Endothelial cell of umbilical vein (primary cell): ENCODE measurements at regions not wholly inside any gene's neighbourhood (a gene's known extent, or its start where the extent isn't known, plus 50 kb on each side); places are given as distances from the start of the nearest gene placed in this dataset.

ENCODE experiments used
- EZH2 ChIP-seq: IDR thresholded peaks from 2 replicates; pipeline ENCODE4 v1.6.1; 2012; ENCODE audit warnings: borderline replicate concordance, low read depth, mild to moderate bottlenecking, moderate library complexity, low read length, inconsistent platforms; ENCODE audit not compliant: severe bottlenecking
- FOS ChIP-seq: IDR thresholded peaks from 2 replicates; pipeline ENCODE4 v1.6.1; 2011; ENCODE audit warnings: mild to moderate bottlenecking, low read length, moderate library complexity, borderline replicate concordance; ENCODE audit not compliant: insufficient read depth
- POLR2A ChIP-seq: IDR thresholded peaks from 2 replicates; pipeline ENCODE4 v1.6.1; 2012; ENCODE audit warnings: low read depth, mild to moderate bottlenecking, control low read depth, low read length
- TF ChIP-seq, protein P1 (sequence below), 2 donors: IDR thresholded peaks; 1 replicate in 1 of 2; 2 replicates in 1 of 2; pipeline ENCODE4 v1.5.1; 2011; ENCODE audit warnings: low read length in 2 of 2, mild to moderate bottlenecking in 2 of 2, moderate library complexity in 2 of 2, control low read depth in 1 of 2, inconsistent platforms in 1 of 2, low read depth in 1 of 2; ENCODE audit not compliant: insufficient read depth in 1 of 2; ENCODE audit errors: extremely low read depth in 1 of 2
- TF ChIP-seq, protein P2 (sequence below): IDR thresholded peaks from 2 replicates; pipeline ENCODE4 v1.6.1; 2011; ENCODE audit not compliant: insufficient read depth, insufficient read length

DNA sequence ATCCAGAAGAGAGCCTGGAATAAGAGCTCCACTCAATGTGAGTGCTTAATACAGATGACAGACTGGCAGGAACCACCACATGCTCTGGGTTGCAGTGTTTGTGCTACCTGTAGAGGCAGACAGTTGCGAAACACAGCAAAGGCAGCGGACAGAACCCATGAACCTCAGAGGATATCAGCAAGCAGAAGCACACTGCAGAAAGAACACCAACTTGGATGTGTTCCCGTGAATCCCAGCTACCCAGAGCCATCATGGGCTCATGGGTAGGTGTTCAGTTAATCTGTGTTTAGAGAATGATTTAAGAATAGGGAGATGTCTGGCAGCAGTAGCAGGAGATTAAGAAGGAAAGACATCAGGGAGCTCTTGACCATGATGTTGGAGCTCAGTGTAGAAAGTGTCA, 133.3 kb upstream of the FOXQ1 start:
- TF ChIP-seq POLR2A: no peak
- TF ChIP-seq, protein P1, sequence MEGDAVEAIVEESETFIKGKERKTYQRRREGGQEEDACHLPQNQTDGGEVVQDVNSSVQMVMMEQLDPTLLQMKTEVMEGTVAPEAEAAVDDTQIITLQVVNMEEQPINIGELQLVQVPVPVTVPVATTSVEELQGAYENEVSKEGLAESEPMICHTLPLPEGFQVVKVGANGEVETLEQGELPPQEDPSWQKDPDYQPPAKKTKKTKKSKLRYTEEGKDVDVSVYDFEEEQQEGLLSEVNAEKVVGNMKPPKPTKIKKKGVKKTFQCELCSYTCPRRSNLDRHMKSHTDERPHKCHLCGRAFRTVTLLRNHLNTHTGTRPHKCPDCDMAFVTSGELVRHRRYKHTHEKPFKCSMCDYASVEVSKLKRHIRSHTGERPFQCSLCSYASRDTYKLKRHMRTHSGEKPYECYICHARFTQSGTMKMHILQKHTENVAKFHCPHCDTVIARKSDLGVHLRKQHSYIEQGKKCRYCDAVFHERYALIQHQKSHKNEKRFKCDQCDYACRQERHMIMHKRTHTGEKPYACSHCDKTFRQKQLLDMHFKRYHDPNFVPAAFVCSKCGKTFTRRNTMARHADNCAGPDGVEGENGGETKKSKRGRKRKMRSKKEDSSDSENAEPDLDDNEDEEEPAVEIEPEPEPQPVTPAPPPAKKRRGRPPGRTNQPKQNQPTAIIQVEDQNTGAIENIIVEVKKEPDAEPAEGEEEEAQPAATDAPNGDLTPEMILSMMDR (IDR thresholded peaks at IDR 0.05; ENCODE audit: extremely low read depth in 1 of 2, insufficient read depth in 1 of 2, low read depth in 1 of 2, low read length in 2 of 2): no peak
- TF ChIP-seq EZH2: no peak
- TF ChIP-seq, protein P2, sequence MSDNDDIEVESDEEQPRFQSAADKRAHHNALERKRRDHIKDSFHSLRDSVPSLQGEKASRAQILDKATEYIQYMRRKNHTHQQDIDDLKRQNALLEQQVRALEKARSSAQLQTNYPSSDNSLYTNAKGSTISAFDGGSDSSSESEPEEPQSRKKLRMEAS: no peak
- TF ChIP-seq FOS: no peak
